K562 (cell line): ENCODE measurements at regions not wholly inside any gene's neighbourhood (a gene's known extent, or its start where the extent isn't known, plus 50 kb on each side); places are given as distances from the start of the nearest gene placed in this dataset.

Source experiments
- BCOR ChIP-seq: fragments of 450-650 bp; IDR thresholded peaks from 2 replicates; pipeline ENCODE4 v1.6.1; 2016
- CHD2 ChIP-seq: IDR thresholded peaks from 2 replicates; pipeline ENCODE4 v1.6.1; 2011; ENCODE audit warnings: low read depth, low read length
- PHF21A ChIP-seq: fragments of 450-650 bp; IDR thresholded peaks from 2 replicates; pipeline ENCODE4 v1.6.1; 2017; ENCODE audit warnings: low read depth, borderline replicate concordance
- TAF1 ChIP-seq: IDR thresholded peaks from 2 replicates; pipeline ENCODE4 v1.6.1; 2011; ENCODE audit warnings: mild to moderate bottlenecking, low read length, moderate library complexity; ENCODE audit not compliant: insufficient read depth, control insufficient read depth, severe bottlenecking; ENCODE audit errors: extremely low read depth

- TF ChIP-seq CHD2 (no peak), BCOR (no peak), PHF21A (no peak), TAF1 (no peak)
Measured at GRCh38 chr12:113537751-113538087, 66.0 kb upstream of the LHX5 start.
